Left lung (tissue), 4 donors: ENCODE measurements at regions not wholly inside any gene's neighbourhood (a gene's known extent, or its start where the extent isn't known, plus 50 kb on each side); places are given as distances from the start of the nearest gene placed in this dataset.

ENCODE experiments used
- ATAC-seq: fragments of 200-7000 bp; cut with Tn5 transposase; one replicate; pipeline ENCODE4 v1.9.1; 2020; ENCODE audit warnings: moderate library complexity
- DNase-seq, 4 donors: peaks; one replicate each; pipeline ENCODE4 v3.0.0-alpha.2; 2013 to 2020
- H3K27ac ChIP-seq, 2 donors: fragments of 200-600 bp; sonication (generic) in 1 of 2; one replicate each; pipeline versions ENCODE4 v1.5.0 to v1.8.0; 2020 to 2021
- H3K27me3 ChIP-seq, 2 donors: fragments of 200-600 bp; sonication (generic) in 1 of 2; one replicate each; pipeline versions ENCODE4 v1.5.0 to v1.8.0; 2020 to 2021
- H3K36me3 ChIP-seq, 2 donors: fragments of 200-600 bp; sonication (generic) in 1 of 2; one replicate each; pipeline versions ENCODE4 v1.5.0 to v1.8.0; 2020 to 2021
- H3K4me1 ChIP-seq, 2 donors: fragments of 200-600 bp; one replicate each; pipeline ENCODE4 v1.8.0; 2021
- H3K4me3 ChIP-seq, 2 donors: fragments of 200-600 bp; sonication (generic) in 1 of 2; one replicate each; pipeline versions ENCODE4 v1.5.0 to v1.8.0; 2020 to 2021; ENCODE audit warnings: mild to moderate bottlenecking in 1 of 2
- H3K9me3 ChIP-seq, 2 donors: fragments of 200-600 bp; sonication (generic) in 1 of 2; one replicate each; pipeline versions ENCODE4 v1.5.0 to v1.8.0; 2020 to 2021
- intact Hi-C, 2 donors: fragments of 100-400 bp; cut with DNase I; formaldehyde crosslinking; loops; one replicate each; pipeline versions ENCODE4 v1.11.2 to v1.14.2; 2022
- TF ChIP-seq, protein P1 (sequence below), 2 donors: fragments of 200-600 bp; sonication (generic) in 1 of 2; IDR thresholded peaks; one replicate each; pipeline versions ENCODE4 v1.5.0 to v1.8.0; 2021; ENCODE audit warnings: antibody characterized with exemption in 2 of 2
- donor health status: DM: no; HTN: yes; CAD: no.
- donor health status: DM: no; HTN: no; CAD: no.

DNA sequence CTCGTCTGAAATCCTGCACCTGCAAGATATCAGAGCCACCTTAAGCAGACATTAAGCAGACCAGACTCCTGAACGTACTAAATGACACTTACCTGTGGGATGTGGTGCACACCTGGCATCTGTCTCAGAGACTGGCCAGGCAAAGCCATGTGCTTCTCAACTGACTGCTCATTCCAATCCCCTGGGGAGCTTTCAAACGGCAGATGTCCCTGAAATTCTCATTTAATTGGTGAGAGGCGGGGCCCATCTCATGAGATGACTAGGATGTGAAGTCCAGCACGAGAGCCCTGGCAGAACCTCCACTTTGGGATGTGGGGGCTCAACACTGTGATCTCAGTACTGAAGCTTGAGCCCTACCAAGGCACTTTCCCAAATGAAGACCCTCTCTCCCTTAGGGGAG is 84.9 kb upstream of the HMGXB4 start:
- Histone ChIP-seq H3K27ac (no peak overlapping the region), H3K4me1 (no peaks in the 10 kb centered on the region), H3K27me3 (peaks cover 0 to 19% of the 10 kb centered on the region in 2 donors), H3K4me3 (no peak overlapping the region), H3K9me3 (no peaks in the 10 kb centered on the region), H3K36me3 (no peaks in the 10 kb centered on the region)
- no peak for DNase-seq
- TF ChIP-seq, protein P1, sequence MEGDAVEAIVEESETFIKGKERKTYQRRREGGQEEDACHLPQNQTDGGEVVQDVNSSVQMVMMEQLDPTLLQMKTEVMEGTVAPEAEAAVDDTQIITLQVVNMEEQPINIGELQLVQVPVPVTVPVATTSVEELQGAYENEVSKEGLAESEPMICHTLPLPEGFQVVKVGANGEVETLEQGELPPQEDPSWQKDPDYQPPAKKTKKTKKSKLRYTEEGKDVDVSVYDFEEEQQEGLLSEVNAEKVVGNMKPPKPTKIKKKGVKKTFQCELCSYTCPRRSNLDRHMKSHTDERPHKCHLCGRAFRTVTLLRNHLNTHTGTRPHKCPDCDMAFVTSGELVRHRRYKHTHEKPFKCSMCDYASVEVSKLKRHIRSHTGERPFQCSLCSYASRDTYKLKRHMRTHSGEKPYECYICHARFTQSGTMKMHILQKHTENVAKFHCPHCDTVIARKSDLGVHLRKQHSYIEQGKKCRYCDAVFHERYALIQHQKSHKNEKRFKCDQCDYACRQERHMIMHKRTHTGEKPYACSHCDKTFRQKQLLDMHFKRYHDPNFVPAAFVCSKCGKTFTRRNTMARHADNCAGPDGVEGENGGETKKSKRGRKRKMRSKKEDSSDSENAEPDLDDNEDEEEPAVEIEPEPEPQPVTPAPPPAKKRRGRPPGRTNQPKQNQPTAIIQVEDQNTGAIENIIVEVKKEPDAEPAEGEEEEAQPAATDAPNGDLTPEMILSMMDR (IDR thresholded peaks at IDR 0.05): no peak
- ATAC-seq: no peak
- intact Hi-C loops: no loop called here

DNA sequence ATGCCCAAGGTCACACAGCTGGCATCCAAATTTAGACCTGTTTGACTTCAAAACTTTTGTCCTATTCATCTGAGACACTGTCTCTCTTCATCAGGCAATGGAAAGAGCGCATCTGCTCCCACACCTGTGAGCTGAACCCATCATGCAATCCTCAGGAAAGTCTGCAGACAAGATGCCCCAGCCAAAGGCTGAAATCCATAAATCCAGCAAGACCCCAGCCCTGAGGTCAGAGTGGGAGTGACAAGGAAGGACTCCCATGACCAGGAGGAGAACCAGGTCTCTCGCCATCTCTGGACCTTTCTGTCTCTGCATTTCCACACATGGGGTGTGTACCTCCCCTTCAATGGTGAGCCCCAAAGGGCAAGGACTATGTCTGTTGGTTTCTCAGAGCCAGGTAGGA is 83.6 kb upstream of the HMGXB4 start:
- Histone ChIP-seq H3K27me3 (peaks cover 0 to 25% of the 10 kb centered on the region in 2 donors), H3K4me3 (no peak overlapping the region), H3K9me3 (no peaks in the 10 kb centered on the region), H3K36me3 (no peaks in the 10 kb centered on the region), H3K4me1 (no peaks in the 10 kb centered on the region), H3K27ac (no peak overlapping the region)
- DNase-seq (no peak), ATAC-seq (no peak)
- intact Hi-C loops: no loop called here
- TF ChIP-seq, protein P1 (IDR thresholded peaks at IDR 0.05): no peak

DNA sequence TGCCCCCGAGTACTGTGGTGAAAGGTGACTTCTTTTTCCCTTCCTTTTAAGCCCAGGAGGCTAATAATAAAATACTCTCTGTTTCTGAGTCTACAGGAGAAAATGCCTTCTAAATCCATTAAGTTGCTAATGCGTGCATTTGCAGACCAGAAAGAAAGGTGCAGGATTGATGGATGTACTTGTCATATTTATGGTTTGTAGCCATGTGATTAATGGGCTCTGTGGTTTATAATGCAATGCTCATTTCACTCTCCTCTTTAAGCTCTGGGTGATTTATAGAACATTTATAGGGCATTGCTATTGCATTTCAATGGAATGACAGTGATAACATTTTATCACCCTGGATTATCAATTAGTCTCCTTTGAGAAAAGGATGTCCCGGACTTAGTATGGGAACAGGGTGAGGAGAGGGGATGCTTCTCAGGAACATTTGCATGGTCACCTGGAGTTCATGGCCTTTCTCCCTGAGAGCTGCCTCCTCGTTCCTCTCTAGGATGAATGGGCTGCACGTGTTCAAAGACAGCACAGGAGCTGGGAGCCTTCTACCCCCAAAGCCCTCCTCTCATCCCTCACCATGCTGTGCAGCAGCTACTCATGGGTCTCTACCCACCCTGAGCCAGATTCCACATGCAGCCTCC is 82.8 kb upstream of the HMGXB4 start:
- Histone ChIP-seq H3K36me3 (no peaks in the 10 kb centered on the region), H3K4me3 (no peak overlapping the region), H3K4me1 (no peaks in the 10 kb centered on the region), H3K9me3 (no peaks in the 10 kb centered on the region), H3K27ac (no peak overlapping the region), H3K27me3 (peaks cover 0 to 25% of the 10 kb centered on the region in 2 donors)
- DNase-seq (no peak), ATAC-seq (no peak)
- intact Hi-C loops: no loop called here
- TF ChIP-seq, protein P1 (IDR thresholded peaks at IDR 0.05): no peak

DNA sequence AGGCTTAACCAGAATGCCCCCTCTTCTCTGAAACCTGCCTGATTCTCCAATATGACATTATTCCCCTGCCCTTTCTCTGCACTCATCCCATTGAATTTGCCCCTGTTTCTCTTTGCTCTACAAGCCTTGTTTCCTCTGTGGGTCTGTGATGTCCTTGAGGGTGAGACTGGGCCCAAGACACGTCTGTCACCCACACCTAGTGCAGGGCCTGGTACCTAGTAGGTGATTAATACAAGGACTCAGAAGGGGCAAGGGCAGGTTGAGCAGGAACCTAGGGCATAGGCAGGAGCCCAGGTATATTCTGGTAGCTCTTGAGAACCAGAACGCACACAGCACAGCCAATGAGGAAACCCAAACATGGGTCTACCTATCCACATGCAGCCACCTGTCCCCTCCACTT is 81.9 kb upstream of the HMGXB4 start:
- Histone ChIP-seq H3K27me3 (peaks cover 0 to 25% of the 10 kb centered on the region in 2 donors), H3K27ac (no peak overlapping the region), H3K4me3 (no peak overlapping the region), H3K36me3 (no peaks in the 10 kb centered on the region), H3K9me3 (no peaks in the 10 kb centered on the region), H3K4me1 (no peaks in the 10 kb centered on the region)
- ATAC-seq (no peak), DNase-seq (no peak)
- intact Hi-C loops: no loop called here
- TF ChIP-seq, protein P1 (IDR thresholded peaks at IDR 0.05): no peak

DNA sequence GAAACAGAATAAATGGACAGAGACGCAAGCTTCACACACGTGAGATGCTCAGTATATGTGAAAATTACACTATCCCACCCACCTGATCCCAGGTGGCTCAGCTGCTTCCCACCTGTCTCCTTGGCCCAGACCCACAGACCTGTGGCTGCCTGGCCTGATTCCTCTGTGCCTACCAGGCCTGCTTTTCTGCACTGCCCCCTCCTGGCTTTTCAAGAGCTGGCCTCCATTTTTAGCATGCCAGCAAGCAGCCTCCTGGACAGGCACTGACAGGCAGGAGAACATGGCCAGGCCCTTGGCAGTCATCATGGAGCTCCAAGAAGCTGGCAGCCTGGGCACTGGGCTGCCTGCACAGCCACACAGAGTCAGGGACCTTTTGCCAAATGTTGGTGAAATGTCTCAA is 79.5 kb upstream of the HMGXB4 start:
- Histone ChIP-seq H3K4me1 (no peaks in the 10 kb centered on the region), H3K4me3 (no peak overlapping the region), H3K36me3 (no peaks in the 10 kb centered on the region), H3K9me3 (peaks cover 0 to 2% of the 10 kb centered on the region in 2 donors), H3K27me3 (peaks cover 0 to 21% of the 10 kb centered on the region in 2 donors), H3K27ac (no peak overlapping the region)
- no peak for DNase-seq
- intact Hi-C loops: no loop called here
- TF ChIP-seq, protein P1 (IDR thresholded peaks at IDR 0.05): no peak
- no peak for ATAC-seq
